ENCODE measurements at regions not wholly inside any gene's neighbourhood (a gene's known extent, or its start where the extent isn't known, plus 50 kb on each side); places are given as distances from the start of the nearest gene placed in this dataset.

DNA sequence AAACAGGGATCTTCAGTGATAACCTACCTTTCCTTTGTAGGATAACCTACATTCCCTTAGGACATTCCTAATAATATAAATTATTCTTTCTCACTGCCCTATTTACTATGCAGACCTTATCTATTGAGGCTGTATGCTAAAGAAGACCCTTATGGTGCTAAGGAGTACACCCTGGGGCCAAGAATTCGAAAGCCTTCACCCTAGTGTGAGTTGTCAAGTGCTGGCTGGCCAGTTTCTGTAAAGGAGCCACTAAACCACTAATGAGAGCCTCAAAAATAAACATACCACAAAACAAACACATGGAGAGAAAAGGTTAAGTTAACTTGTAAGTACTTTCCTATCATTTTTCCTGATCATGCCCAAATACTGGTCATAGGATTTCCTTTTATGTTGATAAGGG, 315.0 kb upstream of the CAMK1G start:
- TF ChIP-seq, protein P1, sequence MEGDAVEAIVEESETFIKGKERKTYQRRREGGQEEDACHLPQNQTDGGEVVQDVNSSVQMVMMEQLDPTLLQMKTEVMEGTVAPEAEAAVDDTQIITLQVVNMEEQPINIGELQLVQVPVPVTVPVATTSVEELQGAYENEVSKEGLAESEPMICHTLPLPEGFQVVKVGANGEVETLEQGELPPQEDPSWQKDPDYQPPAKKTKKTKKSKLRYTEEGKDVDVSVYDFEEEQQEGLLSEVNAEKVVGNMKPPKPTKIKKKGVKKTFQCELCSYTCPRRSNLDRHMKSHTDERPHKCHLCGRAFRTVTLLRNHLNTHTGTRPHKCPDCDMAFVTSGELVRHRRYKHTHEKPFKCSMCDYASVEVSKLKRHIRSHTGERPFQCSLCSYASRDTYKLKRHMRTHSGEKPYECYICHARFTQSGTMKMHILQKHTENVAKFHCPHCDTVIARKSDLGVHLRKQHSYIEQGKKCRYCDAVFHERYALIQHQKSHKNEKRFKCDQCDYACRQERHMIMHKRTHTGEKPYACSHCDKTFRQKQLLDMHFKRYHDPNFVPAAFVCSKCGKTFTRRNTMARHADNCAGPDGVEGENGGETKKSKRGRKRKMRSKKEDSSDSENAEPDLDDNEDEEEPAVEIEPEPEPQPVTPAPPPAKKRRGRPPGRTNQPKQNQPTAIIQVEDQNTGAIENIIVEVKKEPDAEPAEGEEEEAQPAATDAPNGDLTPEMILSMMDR (IDR thresholded peaks at IDR 0.05): no peak
- no peak overlapping the region for H3K9ac ChIP-seq (ENCODE audit: insufficient read depth, low read length, poor library complexity, severe bottlenecking)
- no peaks in the 10 kb centered on the region for H3K9me3 ChIP-seq (replicated peaks in 1 of 2; ENCODE audit: control insufficient read depth in 1 of 2, insufficient read depth in 1 of 2, low read length in 2 of 2)
- Mint-ChIP-seq H3K4me3 (no peak overlapping the region), H3K9me3 (peaks cover 0 to 2% (median 0%) of the 10 kb centered on the region in 7 donors), H3K4me1 (no peaks in the 10 kb centered on the region), H3K27ac (no peak overlapping the region), H3K36me3 (no peaks in the 10 kb centered on the region), H3K27me3 (ENCODE audit: low read depth in 3 of 3) (peaks cover 2 to 4% (median 3%) of the 10 kb centered on the region in 3 donors)
- DNase-seq: no peak
- H3K36me3 ChIP-seq (replicated peaks in 1 of 2; ENCODE audit: control insufficient read depth in 1 of 2, insufficient read depth in 2 of 2, low read length in 2 of 2): no peaks in the 10 kb centered on the region
- no CpG with 5 or more reads among the region's 1 CpG for whole genome bisulfite sequencing (ENCODE audit: insufficient coverage)
- H3K4me3 ChIP-seq (replicated peaks in 1 of 3; ENCODE audit: low read depth in 2 of 3, low read length in 3 of 3): no peak overlapping the region
- H4K20me1 ChIP-seq (ENCODE audit: insufficient read depth, low read length): no peaks in the 10 kb centered on the region
- intact Hi-C loops (cut with micrococcal nuclease): no loop called here
- no peak overlapping the region for H2AFZ ChIP-seq (ENCODE audit: insufficient read depth, low read depth, low read length, poor library complexity, severe bottlenecking)
- H3K79me2 ChIP-seq (ENCODE audit: insufficient read depth, low read length): no peaks in the 10 kb centered on the region
- no peaks in the 10 kb centered on the region for H3K4me1 ChIP-seq (ENCODE audit: control insufficient read depth in 1 of 2, insufficient read depth in 2 of 2, low read length in 2 of 2)
- no peak overlapping the region for H3K4me2 ChIP-seq (replicated peaks; ENCODE audit: extremely low read depth, low read length, poor library complexity, severe bottlenecking)
- peaks cover 0 to 2% of the 10 kb centered on the region in 2 donors for H3K27me3 ChIP-seq (ENCODE audit: control insufficient read depth in 2 of 2, insufficient read depth in 2 of 2, low read length in 2 of 2)
- no peak overlapping the region for H3K27ac ChIP-seq (ENCODE audit: low read depth in 1 of 2, low read length in 2 of 2)

DNA sequence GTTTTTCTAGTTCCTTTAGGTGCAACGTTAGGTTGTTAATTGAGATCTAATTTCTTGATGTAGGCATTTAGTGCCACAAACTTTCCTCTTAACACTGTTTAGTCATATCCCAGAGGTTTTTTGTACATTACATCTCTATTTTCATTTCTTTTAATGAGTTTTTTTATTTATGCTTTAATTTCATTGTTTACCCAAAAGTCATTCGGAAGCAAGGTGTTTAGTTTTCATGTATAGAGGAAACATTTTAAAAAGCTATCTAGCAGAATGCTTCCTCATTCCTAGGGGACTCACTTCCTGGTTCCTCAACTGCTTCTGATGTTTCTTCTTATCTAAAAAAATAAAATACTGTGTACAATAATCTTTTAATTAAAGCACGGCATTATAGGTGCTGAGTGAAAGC, 307.2 kb upstream of the CAMK1G start:
- Histone ChIP-seq H3K9ac (ENCODE audit: insufficient read depth, low read length, poor library complexity, severe bottlenecking) (no peak overlapping the region), H3K4me2 (replicated peaks; ENCODE audit: extremely low read depth, low read length, poor library complexity, severe bottlenecking) (no peak overlapping the region), H3K36me3 (replicated peaks in 1 of 2; ENCODE audit: control insufficient read depth in 1 of 2, insufficient read depth in 2 of 2, low read length in 2 of 2) (no peaks in the 10 kb centered on the region), H3K4me3 (replicated peaks in 1 of 3; ENCODE audit: low read depth in 2 of 3, low read length in 3 of 3) (no peak overlapping the region), H3K9me3 (replicated peaks in 1 of 2; ENCODE audit: control insufficient read depth in 1 of 2, insufficient read depth in 1 of 2, low read length in 2 of 2) (peaks cover 0 to 12% of the 10 kb centered on the region in 2 donors), H3K4me1 (ENCODE audit: control insufficient read depth in 1 of 2, insufficient read depth in 2 of 2, low read length in 2 of 2) (no peaks in the 10 kb centered on the region), H3K79me2 (ENCODE audit: insufficient read depth, low read length) (no peaks in the 10 kb centered on the region), H3K27ac (ENCODE audit: low read depth in 1 of 2, low read length in 2 of 2) (no peak overlapping the region), H3K27me3 (ENCODE audit: control insufficient read depth in 2 of 2, insufficient read depth in 2 of 2, low read length in 2 of 2) (peaks cover 0 to 2% of the 10 kb centered on the region in 2 donors), H4K20me1 (ENCODE audit: insufficient read depth, low read length) (no peaks in the 10 kb centered on the region), H2AFZ (ENCODE audit: insufficient read depth, low read depth, low read length, poor library complexity, severe bottlenecking) (no peak overlapping the region)
- no CpG with 5 or more reads among the region's 3 CpGs for whole genome bisulfite sequencing (ENCODE audit: insufficient coverage)
- peaks cover 0 to 2% (median 2%) of the 10 kb centered on the region in 3 donors for H3K27me3 Mint-ChIP-seq (ENCODE audit: low read depth in 3 of 3)
- TF ChIP-seq, protein P1 (IDR thresholded peaks at IDR 0.05): no peak
- no peak for DNase-seq
- intact Hi-C loops (cut with micrococcal nuclease): no loop called here
- peaks cover 0 to 5% (median 3%) of the 10 kb centered on the region in 7 donors for H3K9me3 Mint-ChIP-seq
- H3K4me3 Mint-ChIP-seq: no peak overlapping the region
- no peaks in the 10 kb centered on the region for H3K36me3 Mint-ChIP-seq
- no peak overlapping the region for H3K27ac Mint-ChIP-seq
- no peaks in the 10 kb centered on the region for H3K4me1 Mint-ChIP-seq
